Stomach smooth muscle (tissue), 2 donors: ENCODE measurements at regions not wholly inside any gene's neighbourhood (a gene's known extent, or its start where the extent isn't known, plus 50 kb on each side); places are given as distances from the start of the nearest gene placed in this dataset.

Experiments
- H3K27ac ChIP-seq: one replicate; pipeline ENCODE4 v1.7.0; 2013; ENCODE audit warnings: mild to moderate bottlenecking, low read length, inconsistent platforms
- H3K27me3 ChIP-seq, 2 donors: one replicate each; pipeline ENCODE4 v1.7.0; 2013; ENCODE audit warnings: low read length in 2 of 2; ENCODE audit not compliant: insufficient read depth in 2 of 2, control insufficient read depth in 1 of 2
- H3K36me3 ChIP-seq, 2 donors: one replicate each; pipeline ENCODE4 v1.7.0; 2013; ENCODE audit warnings: low read length in 2 of 2; ENCODE audit not compliant: control insufficient read depth in 2 of 2, insufficient read depth in 2 of 2
- H3K4me1 ChIP-seq: one replicate; pipeline ENCODE4 v1.7.0; 2013; ENCODE audit warnings: low read length; ENCODE audit not compliant: control insufficient read depth, insufficient read depth
- H3K4me3 ChIP-seq, 2 donors: one replicate each; pipeline ENCODE4 v1.7.0; 2013; ENCODE audit warnings: low read length in 2 of 2
- H3K9ac ChIP-seq, 2 donors: one replicate each; pipeline ENCODE4 v1.7.0; 2013; ENCODE audit warnings: low read length in 2 of 2, mild to moderate bottlenecking in 1 of 2
- H3K9me3 ChIP-seq, 2 donors: one replicate each; pipeline ENCODE4 v1.7.0; 2013; ENCODE audit warnings: low read length in 2 of 2; ENCODE audit not compliant: control insufficient read depth in 2 of 2
- donor health status: healthy.
- donor health status: Pancreatic carcinoma.

GRCh38 chr13:90908792-90909191 is 438.7 kb upstream of the MIR17HG start:
- no peak overlapping the region for H3K27ac ChIP-seq
- no peaks in the 10 kb centered on the region for H3K9me3 ChIP-seq
- no peak overlapping the region for H3K9ac ChIP-seq
- no peak overlapping the region for H3K4me3 ChIP-seq
- H3K36me3 ChIP-seq, result no peaks in the 10 kb centered on the region
- H3K27me3 ChIP-seq, result no peaks in the 10 kb centered on the region
- no peaks in the 10 kb centered on the region for H3K4me1 ChIP-seq

GRCh38 chr13:90910018-90910639 is 437.4 kb upstream of the MIR17HG start:
- H3K36me3 ChIP-seq, result no peaks in the 10 kb centered on the region
- no peak overlapping the region for H3K9ac ChIP-seq
- no peaks in the 10 kb centered on the region for H3K4me1 ChIP-seq
- H3K4me3 ChIP-seq, result no peak overlapping the region
- H3K27ac ChIP-seq, result no peak overlapping the region
- no peaks in the 10 kb centered on the region for H3K9me3 ChIP-seq
- no peaks in the 10 kb centered on the region for H3K27me3 ChIP-seq

GRCh38 chr13:90912247-90912646 is 435.2 kb upstream of the MIR17HG start:
- H3K9ac ChIP-seq, result no peak overlapping the region
- H3K36me3 ChIP-seq, result no peaks in the 10 kb centered on the region
- no peaks in the 10 kb centered on the region for H3K9me3 ChIP-seq
- no peak overlapping the region for H3K27ac ChIP-seq
- H3K4me1 ChIP-seq, result no peaks in the 10 kb centered on the region
- H3K4me3 ChIP-seq, result no peak overlapping the region
- no peaks in the 10 kb centered on the region for H3K27me3 ChIP-seq

GRCh38 chr13:90918536-90918935 is 429.0 kb upstream of the MIR17HG start:
- no peak overlapping the region for H3K4me3 ChIP-seq
- no peaks in the 10 kb centered on the region for H3K9me3 ChIP-seq
- no peaks in the 10 kb centered on the region for H3K27me3 ChIP-seq
- no peaks in the 10 kb centered on the region for H3K36me3 ChIP-seq
- no peak overlapping the region for H3K27ac ChIP-seq
- H3K4me1 ChIP-seq, result no peaks in the 10 kb centered on the region
- H3K9ac ChIP-seq, result no peak overlapping the region

- H3K4me1 ChIP-seq, result no peaks in the 10 kb centered on the region
These were observed 428.3 kb upstream of the MIR17HG start for GRCh38 chr13:90919153-90919552.

GRCh38 chr13:90926459-90926858 is 421.0 kb upstream of the MIR17HG start:
- Histone ChIP-seq H3K4me1 (no peaks in the 10 kb centered on the region), H3K4me3 (no peak overlapping the region), H3K27me3 (no peaks in the 10 kb centered on the region), H3K9me3 (no peaks in the 10 kb centered on the region), H3K27ac (no peak overlapping the region), H3K36me3 (no peaks in the 10 kb centered on the region), H3K9ac (no peak overlapping the region)

More at GRCh38 chr13:90919153-90919552, 428.3 kb upstream of the MIR17HG start:
- H3K9me3 ChIP-seq, result no peaks in the 10 kb centered on the region
- H3K27me3 ChIP-seq, result no peaks in the 10 kb centered on the region
- H3K9ac ChIP-seq, result no peak overlapping the region
- no peaks in the 10 kb centered on the region for H3K36me3 ChIP-seq
- H3K4me3 ChIP-seq, result no peak overlapping the region
- H3K27ac ChIP-seq, result no peak overlapping the region

GRCh38 chr13:90928109-90928508 is 419.4 kb upstream of the MIR17HG start:
- Histone ChIP-seq H3K27ac (no peak overlapping the region), H3K36me3 (no peaks in the 10 kb centered on the region), H3K27me3 (no peaks in the 10 kb centered on the region), H3K4me3 (no peak overlapping the region), H3K9ac (no peak overlapping the region), H3K9me3 (no peaks in the 10 kb centered on the region), H3K4me1 (no peaks in the 10 kb centered on the region)

- Histone ChIP-seq H3K27ac (no peak overlapping the region), H3K9me3 (no peaks in the 10 kb centered on the region), H3K9ac (no peak overlapping the region), H3K4me3 (no peak overlapping the region), H3K27me3 (no peaks in the 10 kb centered on the region), H3K36me3 (no peaks in the 10 kb centered on the region), H3K4me1 (no peaks in the 10 kb centered on the region)
These were observed 414.2 kb upstream of the MIR17HG start for GRCh38 chr13:90933097-90933826.

- Histone ChIP-seq H3K27ac (no peak overlapping the region), H3K4me1 (no peaks in the 10 kb centered on the region), H3K9ac (no peak overlapping the region), H3K9me3 (no peaks in the 10 kb centered on the region), H3K27me3 (no peaks in the 10 kb centered on the region), H3K4me3 (no peak overlapping the region), H3K36me3 (no peaks in the 10 kb centered on the region)
These were observed 412.7 kb upstream of the MIR17HG start for GRCh38 chr13:90934741-90935140.

- Histone ChIP-seq H3K4me3 (no peak overlapping the region), H3K27me3 (no peaks in the 10 kb centered on the region), H3K27ac (no peak overlapping the region), H3K36me3 (no peaks in the 10 kb centered on the region), H3K4me1 (no peaks in the 10 kb centered on the region), H3K9me3 (no peaks in the 10 kb centered on the region), H3K9ac (no peak overlapping the region)
These were observed 408.6 kb upstream of the MIR17HG start for GRCh38 chr13:90938848-90939247.

- no peaks in the 10 kb centered on the region for H3K4me1 ChIP-seq
- H3K9me3 ChIP-seq, result no peaks in the 10 kb centered on the region
- H3K4me3 ChIP-seq, result no peak overlapping the region
- no peak overlapping the region for H3K27ac ChIP-seq
- no peaks in the 10 kb centered on the region for H3K36me3 ChIP-seq
- no peaks in the 10 kb centered on the region for H3K27me3 ChIP-seq
- no peak overlapping the region for H3K9ac ChIP-seq
These were observed 403.5 kb upstream of the MIR17HG start for GRCh38 chr13:90943946-90944345.
